ENCODE measurements at regions not wholly inside any gene's neighbourhood (a gene's known extent, or its start where the extent isn't known, plus 50 kb on each side); places are given as distances from the start of the nearest gene placed in this dataset.

DNA sequence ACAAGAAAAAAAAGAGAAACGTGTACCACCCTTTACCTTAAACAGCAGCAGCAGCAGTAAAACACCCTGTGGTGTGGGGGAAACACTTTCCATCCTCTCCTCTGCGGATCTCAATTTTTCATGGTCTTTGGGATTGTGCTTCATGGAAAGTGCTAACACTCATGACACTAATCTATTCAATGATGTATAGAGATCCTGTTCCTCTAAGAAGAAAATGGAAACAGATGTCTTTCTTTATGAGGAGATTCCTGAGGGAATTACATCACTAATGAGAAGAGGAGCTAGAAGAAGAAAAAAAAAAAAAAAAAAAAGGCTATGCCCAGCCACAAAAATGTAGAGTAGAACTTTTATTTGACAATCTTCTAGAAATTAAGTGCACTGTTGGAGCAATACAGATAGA, 62.9 kb upstream of the NDST3 start:
- TF ChIP-seq, protein P1, sequence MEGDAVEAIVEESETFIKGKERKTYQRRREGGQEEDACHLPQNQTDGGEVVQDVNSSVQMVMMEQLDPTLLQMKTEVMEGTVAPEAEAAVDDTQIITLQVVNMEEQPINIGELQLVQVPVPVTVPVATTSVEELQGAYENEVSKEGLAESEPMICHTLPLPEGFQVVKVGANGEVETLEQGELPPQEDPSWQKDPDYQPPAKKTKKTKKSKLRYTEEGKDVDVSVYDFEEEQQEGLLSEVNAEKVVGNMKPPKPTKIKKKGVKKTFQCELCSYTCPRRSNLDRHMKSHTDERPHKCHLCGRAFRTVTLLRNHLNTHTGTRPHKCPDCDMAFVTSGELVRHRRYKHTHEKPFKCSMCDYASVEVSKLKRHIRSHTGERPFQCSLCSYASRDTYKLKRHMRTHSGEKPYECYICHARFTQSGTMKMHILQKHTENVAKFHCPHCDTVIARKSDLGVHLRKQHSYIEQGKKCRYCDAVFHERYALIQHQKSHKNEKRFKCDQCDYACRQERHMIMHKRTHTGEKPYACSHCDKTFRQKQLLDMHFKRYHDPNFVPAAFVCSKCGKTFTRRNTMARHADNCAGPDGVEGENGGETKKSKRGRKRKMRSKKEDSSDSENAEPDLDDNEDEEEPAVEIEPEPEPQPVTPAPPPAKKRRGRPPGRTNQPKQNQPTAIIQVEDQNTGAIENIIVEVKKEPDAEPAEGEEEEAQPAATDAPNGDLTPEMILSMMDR (IDR thresholded peaks at IDR 0.05; ENCODE audit: low read depth, low read length, poor library complexity, severe bottlenecking), result no peak
- no peak for TF ChIP-seq EZH2phosphoT487 (IDR thresholded peaks at IDR 0.05; ENCODE audit: borderline replicate concordance, low read length)
